A673 (cell line): ENCODE measurements at regions not wholly inside any gene's neighbourhood (a gene's known extent, or its start where the extent isn't known, plus 50 kb on each side); places are given as distances from the start of the nearest gene placed in this dataset.

Experiments used
- BruUV-seq: library from RNA; stranded (reverse); fragments of 400-500 nt; replicated peaks from 2 replicates; lab custom pipeline; 2021; lab: Mats Ljungman, UMichigan
- CTCF ChIA-PET: fragments of 300-600 bp; sonication (Branson Sonifier 250); formaldehyde crosslinking; loops from one replicate; lab custom pipeline; 2022; ENCODE audit warnings: antibody characterized with exemption; lab: Charles Lee
- POLR2A ChIA-PET: fragments of 300-600 bp; sonication (Branson Sonifier 250); formaldehyde crosslinking; loops from one replicate; lab custom pipeline; 2022; ENCODE audit warnings: antibody characterized with exemption; ENCODE audit not compliant: low non-redundant PET; lab: Charles Lee
- DNase-seq: peaks from one replicate; pipeline ENCODE4 v3.0.0-alpha.2; 2015; ENCODE audit warnings: low spot score
- H3K27ac ChIP-seq: fragments of 200-600 bp; sonication (generic); 2 replicates; pipeline ENCODE4 v1.5.1; 2016; ENCODE audit warnings: mixed run types, low read depth, mild to moderate bottlenecking, mixed read lengths, antibody characterized with exemption, low read length; ENCODE audit not compliant: poor library complexity, severe bottlenecking
- H3K27me3 ChIP-seq: fragments of 200-600 bp; sonication (generic); replicated peaks from 2 replicates; pipeline ENCODE4 v1.6.1; 2017; ENCODE audit warnings: mixed run types, low read depth, mild to moderate bottlenecking, mixed read lengths, antibody characterized with exemption, low read length; ENCODE audit not compliant: insufficient read depth, poor library complexity
- H3K36me3 ChIP-seq: fragments of 200-600 bp; sonication (generic); 2 replicates; pipeline ENCODE4 v1.6.1; 2016; ENCODE audit warnings: mixed run types, mild to moderate bottlenecking, mixed read lengths, antibody characterized with exemption, low read length; ENCODE audit not compliant: insufficient read depth, poor library complexity, severe bottlenecking
- H3K4me1 ChIP-seq: fragments of 200-600 bp; sonication (generic); 2 replicates; pipeline ENCODE4 v1.6.1; 2017; ENCODE audit warnings: mixed run types, mild to moderate bottlenecking, mixed read lengths, antibody characterized with exemption, low read length; ENCODE audit not compliant: insufficient read depth, poor library complexity, severe bottlenecking
- H3K4me3 ChIP-seq: fragments of 200-600 bp; sonication (generic); 2 replicates; pipeline ENCODE4 v1.5.1; 2016; ENCODE audit warnings: low read depth, mixed run types, mild to moderate bottlenecking, mixed read lengths, low read length; ENCODE audit not compliant: poor library complexity, severe bottlenecking
- H3K9me3 ChIP-seq: fragments of 200-600 bp; sonication (generic); 2 replicates; pipeline ENCODE4 v1.6.1; 2016; ENCODE audit warnings: mixed run types, low read depth, mild to moderate bottlenecking, mixed read lengths, antibody characterized with exemption, low read length; ENCODE audit not compliant: poor library complexity, severe bottlenecking
- EZH2 ChIP-seq: fragments of 200-600 bp; sonication (generic); IDR thresholded peaks from 2 replicates; pipeline ENCODE4 v1.6.1; 2017; ENCODE audit warnings: borderline replicate concordance, low read depth, mild to moderate bottlenecking, mixed read lengths, antibody characterized with exemption, low read length; ENCODE audit not compliant: poor library complexity, severe bottlenecking
- intact Hi-C: fragments of 100-400 bp; cut with micrococcal nuclease; formaldehyde crosslinking; loops from one replicate; pipeline ENCODE4 v1.10.0; 2022; ENCODE audit not compliant: unreplicated experiment
- TF ChIP-seq, protein P1 (sequence below): fragments of 300-800, 200-600 bp; sonication (generic); conservative IDR thresholded peaks from 2 replicates; pipeline ENCODE4 v1.5.1; 2017; ENCODE audit warnings: low read depth, mild to moderate bottlenecking, antibody characterized with exemption, low read length, moderate library complexity, mixed read lengths

DNA sequence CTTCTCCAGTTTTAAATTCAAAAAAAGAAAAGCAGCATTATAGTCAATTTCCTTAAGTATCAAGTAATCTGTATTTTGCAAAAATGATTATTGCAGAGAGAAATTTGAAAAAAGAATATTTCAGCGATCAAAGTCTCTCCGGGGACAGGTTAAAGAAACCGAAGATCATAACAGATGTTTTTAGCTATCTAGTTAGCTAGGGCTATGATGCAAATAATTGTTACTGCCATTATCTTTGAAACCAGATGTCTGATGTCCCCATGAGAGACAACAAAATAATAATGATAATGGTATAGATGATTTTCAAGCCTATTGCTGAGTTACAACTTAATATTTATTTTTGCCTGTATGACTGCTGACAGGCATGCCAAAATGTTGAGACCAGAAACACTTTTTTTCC is 1326.0 kb downstream of the PLA2G4A start:
- no peak for DNase-seq
- H3K9me3 ChIP-seq, result no peaks in the 10 kb centered on the region
- H3K27me3 ChIP-seq, result no peaks in the 10 kb centered on the region
- ChIA-PET POLR2A (no interaction called here), CTCF (no interaction called here)
- H3K27ac ChIP-seq, result no peak overlapping the region
- no peak for TF ChIP-seq EZH2
- TF ChIP-seq, protein P1, sequence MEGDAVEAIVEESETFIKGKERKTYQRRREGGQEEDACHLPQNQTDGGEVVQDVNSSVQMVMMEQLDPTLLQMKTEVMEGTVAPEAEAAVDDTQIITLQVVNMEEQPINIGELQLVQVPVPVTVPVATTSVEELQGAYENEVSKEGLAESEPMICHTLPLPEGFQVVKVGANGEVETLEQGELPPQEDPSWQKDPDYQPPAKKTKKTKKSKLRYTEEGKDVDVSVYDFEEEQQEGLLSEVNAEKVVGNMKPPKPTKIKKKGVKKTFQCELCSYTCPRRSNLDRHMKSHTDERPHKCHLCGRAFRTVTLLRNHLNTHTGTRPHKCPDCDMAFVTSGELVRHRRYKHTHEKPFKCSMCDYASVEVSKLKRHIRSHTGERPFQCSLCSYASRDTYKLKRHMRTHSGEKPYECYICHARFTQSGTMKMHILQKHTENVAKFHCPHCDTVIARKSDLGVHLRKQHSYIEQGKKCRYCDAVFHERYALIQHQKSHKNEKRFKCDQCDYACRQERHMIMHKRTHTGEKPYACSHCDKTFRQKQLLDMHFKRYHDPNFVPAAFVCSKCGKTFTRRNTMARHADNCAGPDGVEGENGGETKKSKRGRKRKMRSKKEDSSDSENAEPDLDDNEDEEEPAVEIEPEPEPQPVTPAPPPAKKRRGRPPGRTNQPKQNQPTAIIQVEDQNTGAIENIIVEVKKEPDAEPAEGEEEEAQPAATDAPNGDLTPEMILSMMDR, result no peak
- no peaks in the 10 kb centered on the region for H3K36me3 ChIP-seq
- intact Hi-C loops, result no loop called here
- H3K4me1 ChIP-seq, result no peaks in the 10 kb centered on the region
- no TSS peak for BruUV-seq
- H3K4me3 ChIP-seq, result no peak overlapping the region

DNA sequence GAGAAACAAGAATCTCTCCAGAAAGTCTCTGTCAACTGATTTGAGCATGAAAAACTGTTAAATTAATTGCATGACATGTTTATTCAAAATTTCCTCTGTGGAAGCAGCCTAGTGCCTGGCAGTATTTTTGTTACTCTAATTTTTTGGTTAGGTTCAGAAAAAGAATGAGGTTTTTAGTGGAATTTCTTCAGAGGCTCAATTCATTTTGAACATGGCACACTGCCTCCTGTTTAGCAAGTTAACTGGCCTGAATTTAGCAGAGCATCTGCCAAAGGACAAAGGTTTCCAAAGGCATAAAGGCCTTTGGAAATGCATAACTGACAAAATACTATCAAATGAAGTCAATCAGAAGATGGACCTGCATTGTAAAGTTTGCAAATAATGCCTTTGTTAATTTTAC is 1326.5 kb downstream of the PLA2G4A start:
- Histone ChIP-seq H3K27ac (no peak overlapping the region), H3K4me1 (no peaks in the 10 kb centered on the region), H3K4me3 (no peak overlapping the region), H3K36me3 (no peaks in the 10 kb centered on the region), H3K9me3 (no peaks in the 10 kb centered on the region), H3K27me3 (no peaks in the 10 kb centered on the region)
- BruUV-seq, result no TSS peak
- TF ChIP-seq EZH2, result no peak
- TF ChIP-seq, protein P1, result no peak
- intact Hi-C loops, result no loop called here
- POLR2A ChIA-PET, result no interaction called here
- CTCF ChIA-PET, result no interaction called here
- no peak for DNase-seq

DNA sequence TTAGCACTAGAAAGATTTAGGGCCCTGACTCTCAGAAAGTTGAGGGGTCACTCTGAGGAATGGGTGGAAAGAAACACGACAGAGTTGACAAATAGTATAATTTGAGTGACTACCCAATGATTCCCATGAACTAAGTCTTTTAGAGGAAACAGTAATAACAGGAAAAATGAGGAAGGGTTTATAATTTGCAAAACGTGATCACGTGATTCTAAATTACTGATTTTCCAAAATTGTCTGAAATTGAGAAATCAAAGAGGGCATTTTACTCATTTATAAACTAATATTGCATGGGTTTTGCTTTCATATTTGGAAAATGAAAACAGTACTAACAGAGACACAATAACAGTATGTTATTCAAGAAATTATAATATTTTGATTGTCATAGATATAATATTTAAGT is 1335.7 kb downstream of the PLA2G4A start:
- ChIA-PET CTCF (no interaction called here), POLR2A (no interaction called here)
- DNase-seq, result no peak
- no peaks in the 10 kb centered on the region for H3K36me3 ChIP-seq
- H3K27ac ChIP-seq, result no peak overlapping the region
- intact Hi-C loops, result no loop called here
- TF ChIP-seq, protein P1, result no peak
- TF ChIP-seq EZH2, result no peak
- H3K4me1 ChIP-seq, result no peaks in the 10 kb centered on the region
- no peaks in the 10 kb centered on the region for H3K27me3 ChIP-seq
- BruUV-seq, result no TSS peak
- no peak overlapping the region for H3K4me3 ChIP-seq
- no peaks in the 10 kb centered on the region for H3K9me3 ChIP-seq
